Hematopoietic multipotent progenitor cell treated with erythropoietin and hydrocortisone succinate and interleukin-3 and kit ligand, for 6 days (in vitro differentiated cells): ENCODE measurements at regions not wholly inside any gene's neighbourhood (a gene's known extent, or its start where the extent isn't known, plus 50 kb on each side); places are given as distances from the start of the nearest gene placed in this dataset.

Experiments
- DNase-seq: peaks from one replicate; pipeline ENCODE4 v3.0.0-alpha.2; 2015

DNA sequence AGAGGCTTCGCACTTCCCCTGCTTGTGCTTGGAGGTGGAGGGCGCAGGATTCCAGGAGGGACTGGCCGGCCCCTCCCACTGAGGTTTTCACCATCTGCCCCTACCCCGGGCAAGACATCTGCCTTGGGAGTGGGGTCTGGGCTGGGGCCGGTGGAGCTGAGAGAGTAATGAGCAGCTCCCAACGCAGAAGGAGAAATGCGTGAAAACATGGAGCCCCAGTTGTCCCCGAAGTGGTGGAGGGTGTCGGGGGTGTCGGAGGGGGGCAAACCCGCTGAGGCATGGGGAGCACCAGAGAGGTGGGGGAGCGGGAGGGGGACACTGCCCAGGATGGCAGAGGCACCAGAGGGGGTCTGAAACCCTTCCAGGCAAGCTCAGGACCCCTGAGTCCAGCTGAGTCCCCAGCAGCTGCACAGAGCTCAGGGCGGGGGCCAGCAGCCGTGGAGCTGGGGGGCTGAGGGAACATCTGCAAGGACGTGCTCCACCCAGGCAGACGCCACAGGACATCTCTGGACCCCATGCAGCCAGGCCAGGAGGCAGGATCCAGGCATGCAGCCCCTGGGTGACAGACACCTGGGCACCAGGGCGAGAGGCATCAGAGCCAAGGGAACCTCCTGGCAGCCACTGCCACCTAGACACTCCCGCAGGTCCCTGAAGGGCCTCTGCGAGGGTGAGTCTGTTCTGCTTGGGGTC is 110.6 kb downstream of the SIK1 start:
- DNase-seq: no peak

DNA sequence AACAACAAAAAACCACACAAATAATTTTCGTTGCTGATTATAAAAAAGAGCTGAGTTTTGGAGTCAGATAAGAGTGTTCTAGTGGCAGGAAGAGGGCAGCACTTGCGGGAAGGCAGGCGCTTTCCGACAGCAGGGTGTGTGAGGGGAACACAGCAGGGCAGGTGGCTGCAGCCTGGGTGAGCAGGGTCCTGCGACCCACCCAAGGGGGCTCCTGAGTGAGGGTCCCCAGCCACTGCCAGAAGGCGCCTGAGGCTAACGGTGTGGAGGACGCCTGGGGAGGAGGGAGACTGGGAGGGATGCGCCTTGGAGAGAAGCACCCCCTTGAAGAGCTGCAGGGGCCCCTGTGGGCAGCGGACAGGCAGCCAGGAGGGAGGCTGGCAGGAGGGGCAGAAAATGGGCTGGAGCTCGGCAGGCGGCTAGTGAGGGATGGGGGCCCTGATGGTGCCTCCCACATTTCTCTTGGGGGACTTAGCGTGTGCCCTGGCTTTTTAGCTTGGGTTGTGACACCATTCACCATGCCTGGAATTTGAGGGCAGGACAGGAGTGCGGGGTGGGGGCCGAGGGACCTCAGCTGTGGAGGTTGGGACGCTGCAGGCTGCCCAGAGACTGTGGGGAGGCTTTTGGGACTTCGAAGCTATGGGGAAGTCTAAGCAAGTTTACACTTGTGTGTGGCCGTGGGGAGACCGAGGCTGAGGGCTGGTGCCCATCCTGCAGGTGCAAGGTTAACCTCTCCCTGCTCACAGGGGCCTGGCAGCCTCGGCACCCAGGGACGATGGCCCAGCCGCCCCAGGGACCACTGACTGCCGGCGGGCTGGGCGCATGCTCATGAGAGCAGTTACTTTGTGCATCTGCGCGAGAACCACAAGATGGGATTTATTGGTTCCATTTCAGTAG is 111.4 kb downstream of the SIK1 start:
- peak; percentile 38 for DNase-seq

DNA sequence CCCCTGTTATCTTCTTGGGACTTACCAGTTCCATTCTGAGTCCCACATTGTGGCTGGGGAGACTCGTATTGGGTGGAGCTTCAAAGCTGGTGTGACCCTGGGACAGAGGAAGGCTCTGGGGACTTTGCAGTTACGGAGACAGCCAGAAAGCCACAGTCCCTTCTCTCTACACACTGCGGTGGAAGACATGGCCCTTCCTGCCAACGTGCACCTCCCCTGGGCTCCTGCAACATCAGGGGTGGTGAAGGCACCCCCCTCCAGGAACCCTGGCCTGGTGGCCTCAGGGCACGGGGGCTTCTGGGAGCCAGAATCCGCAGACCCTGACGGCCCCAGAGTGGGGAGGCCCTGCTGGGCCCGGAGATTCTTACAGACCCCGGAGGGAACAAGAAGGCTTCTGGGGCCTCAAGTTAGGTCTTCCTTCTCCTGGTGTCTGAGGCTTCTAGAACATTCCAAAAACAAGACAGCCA is 113.0 kb downstream of the SIK1 start:
- DNase-seq: no peak

DNA sequence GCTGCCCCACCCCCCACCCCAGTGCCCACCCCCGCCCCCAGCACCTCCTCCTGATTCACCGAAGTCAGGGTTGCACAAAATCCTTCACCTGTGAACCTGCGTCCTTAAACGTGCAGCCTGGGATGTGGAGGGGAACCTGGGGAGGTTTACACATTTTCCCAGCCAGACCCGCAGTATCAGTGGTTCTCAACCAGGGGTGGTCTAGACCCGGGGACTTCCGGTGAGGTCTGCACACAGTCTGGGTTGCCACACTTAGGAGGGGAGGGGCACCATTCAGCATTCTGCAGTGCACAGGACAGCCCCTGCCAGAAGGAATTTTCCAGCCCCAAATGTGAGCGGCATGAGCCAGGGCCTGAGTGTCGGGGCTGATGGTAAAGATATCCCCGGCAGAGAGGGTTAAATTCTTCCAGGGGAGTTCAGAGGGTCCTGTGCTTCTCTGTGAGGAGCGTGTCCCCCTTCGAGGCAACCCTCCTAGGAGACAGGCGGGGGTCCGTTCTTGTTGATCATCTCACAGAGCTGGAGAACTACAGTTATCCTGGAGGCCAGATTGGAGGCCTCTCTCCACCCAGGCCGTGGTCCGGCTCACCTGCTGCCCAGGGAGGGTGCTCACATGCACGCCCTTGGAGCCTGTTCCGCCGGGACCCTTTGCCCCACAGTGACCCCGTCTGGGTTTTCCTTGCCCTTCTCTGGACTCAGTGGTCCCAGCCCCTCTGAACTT is 113.6 kb downstream of the SIK1 start:
- no peak for DNase-seq

DNA sequence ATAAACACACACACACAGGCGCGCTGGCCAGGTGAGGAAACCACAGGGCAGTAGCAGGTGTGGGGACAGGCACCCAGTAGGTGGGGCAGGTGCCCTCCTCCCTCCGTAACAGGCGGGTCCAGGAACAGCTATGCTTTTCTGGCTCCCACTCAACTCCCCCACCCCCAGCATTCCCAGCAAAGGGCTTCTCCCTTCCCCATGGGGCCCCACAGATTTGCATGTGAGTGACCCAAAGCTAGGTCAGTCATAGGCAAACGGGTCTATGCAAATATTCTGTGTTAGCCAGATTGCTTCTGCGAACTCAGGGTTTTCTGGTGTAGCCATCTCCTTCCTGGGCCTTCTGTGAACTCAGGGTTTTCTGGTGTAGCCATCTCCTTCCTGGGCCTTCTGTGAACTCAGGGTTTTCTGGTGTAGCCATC is 114.2 kb downstream of the SIK1 start:
- no peak for DNase-seq

DNA sequence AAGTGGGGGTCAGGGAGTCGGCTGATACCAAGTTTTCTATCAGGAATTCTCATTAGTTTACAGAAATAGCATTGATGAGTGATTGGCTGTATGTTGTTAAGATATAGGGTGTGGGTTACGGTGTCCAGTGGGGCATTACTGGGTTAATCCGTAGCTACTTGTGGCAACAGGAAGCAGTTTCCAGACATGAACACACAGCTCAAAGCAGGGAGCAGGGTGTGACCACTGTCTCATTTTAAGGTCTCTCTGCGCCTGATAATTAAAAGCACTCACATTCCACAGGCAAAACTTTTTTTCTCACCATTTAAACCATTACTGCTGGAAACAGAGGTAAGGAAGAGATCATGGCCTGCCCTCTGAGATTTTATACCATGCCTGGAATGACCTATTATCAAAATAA is 114.9 kb downstream of the SIK1 start:
- DNase-seq: no peak

DNA sequence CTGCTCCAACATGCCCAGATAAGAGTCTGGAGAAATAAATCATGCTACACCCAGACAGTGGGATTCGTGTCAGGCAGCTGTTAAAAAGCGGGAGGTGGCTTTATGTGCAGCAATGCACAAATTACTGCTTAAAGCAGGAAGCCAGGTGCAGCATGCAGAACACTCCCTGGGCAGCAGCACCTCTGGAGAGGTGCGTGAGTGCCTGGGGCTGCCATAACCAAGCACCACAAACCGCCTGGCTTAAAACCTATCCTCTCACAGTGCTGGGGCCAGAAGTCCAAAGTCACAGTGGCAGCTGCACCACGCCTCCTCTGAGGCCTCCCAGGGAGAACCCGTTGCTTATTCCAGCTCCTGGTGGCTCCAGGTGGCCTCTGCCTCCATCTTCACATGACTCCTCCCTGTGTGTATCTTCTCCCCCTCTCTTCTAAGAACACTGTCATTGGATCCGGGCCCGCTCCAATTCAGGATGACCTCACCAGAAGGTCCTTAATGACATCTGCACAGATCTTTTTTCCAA is 115.6 kb downstream of the SIK1 start:
- no peak for DNase-seq

DNA sequence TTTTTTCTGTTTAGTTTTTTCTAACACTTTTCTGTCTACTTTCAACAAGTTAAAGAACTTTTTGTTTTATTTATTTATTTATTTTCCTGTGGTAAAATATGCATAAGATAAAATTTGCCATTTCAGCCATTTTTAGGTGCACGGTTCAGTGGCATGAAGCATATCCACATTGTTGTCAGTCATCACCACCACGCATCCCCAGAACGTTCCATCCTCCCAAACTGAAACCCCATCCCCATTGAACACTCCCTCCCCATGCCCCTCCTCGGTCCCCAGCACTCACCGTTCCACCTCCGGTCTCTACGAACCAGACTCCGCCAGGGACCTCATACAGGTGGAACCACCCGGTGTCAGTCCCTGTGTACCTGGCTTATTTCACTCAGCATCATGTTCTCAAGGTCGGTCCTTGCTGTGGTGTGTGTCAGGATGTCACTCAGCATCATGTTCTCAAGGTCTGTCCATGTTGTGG is 118.1 kb downstream of the SIK1 start:
- no peak for DNase-seq

DNA sequence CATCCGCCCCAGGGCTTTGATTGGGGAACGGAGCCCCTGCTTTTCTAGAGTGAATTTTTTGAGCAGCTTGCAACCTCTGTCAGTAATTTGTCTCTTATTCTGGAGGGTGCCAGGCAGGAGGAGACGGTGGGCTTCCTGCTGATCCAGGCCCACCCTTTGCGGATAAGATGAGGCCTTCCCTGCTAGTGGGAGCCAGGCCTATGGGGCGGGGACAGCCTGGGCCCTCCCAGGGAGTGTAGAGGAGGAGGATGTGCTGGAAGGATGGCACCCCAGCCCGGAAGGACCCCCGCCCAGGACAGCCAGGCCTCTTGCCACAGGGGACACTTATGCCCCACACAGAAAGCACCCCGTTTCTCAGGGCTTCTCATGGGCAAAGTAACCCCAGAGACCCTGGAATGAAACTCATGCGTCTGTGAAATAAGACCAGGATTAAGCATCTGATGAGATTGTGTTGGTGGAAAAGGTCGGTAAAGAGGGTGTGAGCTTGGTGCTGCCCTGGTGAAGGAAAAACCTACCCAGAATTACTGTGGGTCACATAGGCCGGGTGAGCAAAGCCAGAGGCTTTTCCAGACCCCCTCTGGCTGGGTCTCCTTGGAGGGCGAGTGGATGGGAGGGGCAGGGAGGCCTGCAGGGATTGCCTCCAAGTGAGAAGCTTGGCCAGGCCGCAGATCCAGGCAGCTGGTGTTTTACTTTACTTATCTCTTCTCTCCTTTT is 118.7 kb downstream of the SIK1 start:
- no peak for DNase-seq

DNA sequence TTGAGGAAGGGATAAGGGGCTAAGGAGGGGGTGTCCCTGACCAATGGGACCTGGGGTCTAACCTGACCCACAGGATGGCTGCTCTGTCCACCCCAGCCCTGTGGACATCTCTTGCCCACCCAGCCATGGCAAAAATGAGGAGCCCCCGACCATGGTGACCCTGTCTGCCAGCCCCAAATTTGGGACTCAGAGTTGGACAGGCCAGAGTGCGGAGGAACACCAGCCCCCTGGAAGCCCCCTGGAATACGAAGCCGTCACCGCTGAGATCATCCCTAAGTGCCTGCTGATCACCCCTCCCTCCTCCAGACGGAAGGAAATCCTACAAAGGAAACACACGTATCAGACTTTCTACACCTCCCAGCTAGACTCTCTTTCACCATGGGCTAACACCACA is 119.3 kb downstream of the SIK1 start:
- no peak for DNase-seq

DNA sequence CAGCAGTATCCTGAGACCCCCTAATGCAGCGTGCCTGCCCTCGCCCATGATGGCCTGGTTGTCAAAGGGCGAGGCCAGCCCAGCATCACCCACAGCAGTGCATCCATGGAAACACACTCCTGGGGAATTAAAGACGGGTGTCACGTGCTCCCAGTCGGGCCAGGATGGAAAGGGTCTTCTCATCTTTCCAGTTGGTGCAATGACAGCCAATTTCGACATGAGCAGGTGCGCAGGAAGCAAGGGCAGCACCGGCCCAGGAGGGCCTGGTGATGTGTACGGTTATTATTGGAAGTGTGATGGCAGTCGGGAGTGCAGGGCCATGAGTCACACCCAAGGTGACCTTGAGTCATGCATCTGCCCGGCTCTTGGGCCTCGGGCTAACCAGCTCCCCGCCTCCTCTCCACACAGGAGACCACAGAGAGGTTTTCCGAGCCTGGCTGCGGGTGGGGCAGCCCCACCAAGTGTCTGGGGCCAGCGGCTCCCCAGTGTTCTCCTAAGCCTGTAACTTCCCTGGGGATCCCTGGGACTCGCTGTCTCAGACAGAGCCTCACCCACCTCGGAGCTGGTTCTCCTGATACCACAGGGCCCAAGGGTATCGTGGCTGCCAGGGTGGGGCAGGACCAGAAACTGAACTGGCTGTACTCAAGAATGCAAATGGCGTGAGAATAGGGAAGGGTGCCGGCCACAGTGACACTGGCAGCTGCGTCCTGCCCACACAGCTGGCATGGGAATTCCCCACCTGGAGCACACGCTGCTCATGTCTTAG is 119.8 kb downstream of the SIK1 start:
- DNase-seq: no peak

DNA sequence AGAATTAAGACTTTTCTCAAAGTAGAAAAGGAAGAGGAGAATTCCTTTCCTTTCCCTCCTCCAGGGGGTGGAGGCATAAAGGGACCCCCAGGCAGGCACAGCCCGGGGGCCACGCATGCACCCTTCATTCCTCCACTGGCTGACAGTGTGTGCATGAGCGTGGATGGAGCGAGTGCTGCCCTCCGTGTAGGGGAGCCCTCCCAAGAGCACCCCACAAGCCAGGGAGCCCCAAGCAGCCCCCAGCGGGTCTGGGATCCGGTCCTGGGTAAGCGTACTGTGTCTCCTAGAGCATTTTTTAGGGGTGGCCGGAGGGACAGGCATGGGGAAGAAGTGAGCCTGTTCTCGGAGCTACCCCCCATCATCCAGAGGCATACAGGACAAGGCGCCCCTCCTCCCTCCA is 120.5 kb downstream of the SIK1 start:
- DNase-seq: no peak

DNA sequence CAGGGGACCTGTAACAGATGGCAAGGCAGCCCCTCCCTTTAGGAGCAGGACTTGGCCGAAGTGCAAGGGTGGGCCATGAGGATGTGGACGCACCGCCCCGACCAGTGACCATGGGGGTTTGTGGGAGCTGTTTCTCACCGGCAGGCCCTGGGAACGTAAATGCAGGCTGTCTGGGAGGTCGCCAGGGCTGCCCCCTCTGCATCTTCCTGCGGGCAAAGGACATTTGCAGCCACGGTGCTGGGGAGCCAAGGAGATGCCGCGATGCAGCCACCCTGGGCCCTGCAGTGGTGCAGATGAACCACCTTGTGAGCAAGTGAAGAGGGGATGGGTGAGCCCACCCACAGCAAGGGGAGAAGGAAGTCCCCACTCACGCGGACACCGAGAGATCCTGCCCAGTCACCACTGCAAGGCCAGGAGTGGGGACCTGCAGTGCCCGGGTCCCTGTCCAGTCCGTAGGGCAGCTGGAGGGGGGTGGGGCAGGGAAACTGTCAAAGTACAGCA is 121.1 kb downstream of the SIK1 start:
- DNase-seq: no peak

DNA sequence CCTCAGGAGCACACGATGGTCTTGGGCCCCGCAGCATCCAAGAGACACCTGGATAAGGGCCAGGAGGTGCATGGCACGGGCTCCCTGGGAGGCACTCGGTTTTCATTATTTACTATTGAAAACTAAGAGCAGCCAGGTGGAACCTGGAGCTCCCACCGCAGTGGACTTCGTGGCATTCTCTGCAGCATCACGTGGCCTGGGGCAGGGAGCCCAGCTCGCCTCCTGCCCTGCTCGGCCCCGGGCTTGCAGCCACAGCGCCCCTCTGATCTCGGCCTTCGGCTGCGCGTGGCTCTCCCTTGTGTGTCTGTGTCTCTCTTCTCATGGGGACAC is 121.6 kb downstream of the SIK1 start:
- no peak for DNase-seq

DNA sequence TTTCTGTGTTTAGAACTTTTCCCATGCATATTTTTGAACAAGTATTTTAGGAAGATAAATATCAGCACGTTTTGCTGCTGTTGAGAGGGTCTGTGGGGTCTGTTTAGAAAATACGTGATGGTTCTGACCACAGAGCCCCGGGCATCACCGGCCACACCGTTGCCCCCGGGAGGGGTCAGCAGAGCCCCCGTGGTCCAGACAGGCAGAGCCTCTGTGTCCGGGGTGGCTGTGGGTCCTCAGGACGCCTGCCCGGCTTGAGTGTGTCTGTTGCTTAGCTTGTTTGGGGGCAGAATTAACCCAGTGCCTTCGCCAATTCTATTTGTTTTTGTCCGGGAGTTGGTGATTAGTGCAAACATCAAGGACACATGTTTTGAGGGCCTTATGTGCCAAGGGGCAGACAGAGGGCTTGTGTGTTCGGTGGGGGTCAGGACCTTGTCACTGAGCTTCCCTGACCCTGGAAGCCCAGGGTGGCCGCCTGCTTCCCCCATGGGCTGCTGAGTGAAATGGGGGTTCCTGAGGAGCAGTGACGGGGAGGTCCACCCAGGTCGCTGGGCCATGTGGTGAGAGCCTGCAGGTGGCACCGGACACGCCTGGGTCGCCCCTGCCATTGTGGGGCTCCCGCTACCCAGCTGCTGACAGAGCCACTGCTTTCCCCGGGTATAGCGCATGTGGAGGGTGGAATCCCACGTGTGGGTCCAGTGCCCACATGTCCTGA is 122.2 kb downstream of the SIK1 start:
- DNase-seq: no peak

DNA sequence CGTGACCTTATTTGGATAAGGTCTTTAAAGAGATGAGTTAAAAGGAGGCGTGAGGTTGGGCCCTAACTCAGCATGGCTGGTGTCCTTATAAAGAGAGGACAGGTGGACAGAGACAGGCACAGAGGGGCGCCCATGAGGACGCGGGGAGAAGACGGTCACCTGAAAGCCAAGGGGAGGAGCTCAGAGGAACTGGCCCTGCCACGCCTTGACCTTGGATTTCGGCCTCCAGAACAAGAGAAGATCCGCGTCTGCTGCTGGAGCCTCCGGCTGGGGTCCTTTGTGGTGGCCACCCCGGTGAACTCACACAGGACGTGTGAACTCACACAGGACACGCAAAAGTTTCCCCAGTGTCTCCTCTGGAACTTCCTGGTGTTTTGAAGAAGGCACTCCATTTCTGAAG is 122.7 kb downstream of the SIK1 start:
- DNase-seq: no peak

DNA sequence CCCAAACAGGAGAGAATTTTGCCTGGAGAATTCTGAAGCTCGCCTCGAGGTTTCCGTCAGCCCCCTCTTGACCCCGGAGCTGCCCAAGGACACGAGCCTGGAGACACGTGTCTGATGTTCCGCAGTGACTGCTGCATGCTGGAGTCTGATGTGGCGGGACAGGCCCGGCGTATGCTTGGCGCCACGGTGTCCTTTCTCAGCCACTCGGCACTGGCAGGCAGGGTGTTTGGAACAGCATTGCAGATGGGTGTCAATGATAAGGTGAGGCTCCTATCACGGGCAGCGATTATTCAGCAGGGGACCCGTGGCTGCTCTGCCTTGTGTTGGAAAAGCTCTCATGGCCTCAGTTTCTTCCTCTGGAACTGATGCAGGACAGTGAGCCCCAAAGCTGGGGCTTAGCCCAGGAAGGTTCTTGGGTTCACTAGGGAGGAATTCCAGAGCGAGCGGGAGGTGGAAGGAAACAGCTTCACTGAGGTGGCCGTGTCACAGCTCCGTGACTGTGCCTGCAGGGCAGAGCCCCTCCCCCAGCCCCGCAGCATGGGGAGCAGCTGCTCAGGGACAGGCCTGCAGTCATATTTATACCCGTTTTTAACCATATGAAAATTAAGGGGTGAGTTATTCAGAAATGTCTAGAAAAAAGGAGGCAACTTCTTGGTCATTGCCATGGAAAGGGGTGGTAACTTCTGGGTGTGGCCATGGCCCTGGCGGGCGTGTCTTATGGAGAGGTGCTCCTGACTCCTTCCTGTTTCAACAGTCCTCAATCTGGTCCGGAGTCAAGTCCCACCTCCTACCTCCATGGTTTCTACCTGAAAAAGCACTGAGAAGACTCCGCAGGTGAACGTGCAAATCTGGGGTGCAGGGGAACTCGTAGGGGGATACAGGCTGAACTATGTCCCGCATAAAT is 123.4 kb downstream of the SIK1 start:
- DNase-seq: peak; percentile 15

DNA sequence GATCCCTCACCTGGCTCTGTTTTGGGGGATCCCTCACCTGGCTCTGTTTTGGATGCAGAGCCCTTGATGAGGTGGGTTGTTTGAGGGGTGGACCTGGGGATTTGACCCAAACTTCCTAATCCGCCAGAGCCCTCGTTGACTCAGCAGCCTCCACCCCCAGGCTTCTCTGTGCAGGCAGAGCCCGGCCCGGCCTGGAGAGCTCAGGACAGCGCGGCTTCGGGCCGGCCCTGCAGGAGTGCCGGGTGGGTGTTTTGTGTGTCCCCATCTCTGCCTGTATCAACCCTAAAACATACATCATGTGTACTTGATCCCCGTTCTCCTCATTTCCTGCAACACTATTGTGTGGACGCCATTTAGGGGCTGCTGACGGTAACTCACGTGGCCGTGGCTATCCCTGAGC is 124.2 kb downstream of the SIK1 start:
- DNase-seq: no peak

DNA sequence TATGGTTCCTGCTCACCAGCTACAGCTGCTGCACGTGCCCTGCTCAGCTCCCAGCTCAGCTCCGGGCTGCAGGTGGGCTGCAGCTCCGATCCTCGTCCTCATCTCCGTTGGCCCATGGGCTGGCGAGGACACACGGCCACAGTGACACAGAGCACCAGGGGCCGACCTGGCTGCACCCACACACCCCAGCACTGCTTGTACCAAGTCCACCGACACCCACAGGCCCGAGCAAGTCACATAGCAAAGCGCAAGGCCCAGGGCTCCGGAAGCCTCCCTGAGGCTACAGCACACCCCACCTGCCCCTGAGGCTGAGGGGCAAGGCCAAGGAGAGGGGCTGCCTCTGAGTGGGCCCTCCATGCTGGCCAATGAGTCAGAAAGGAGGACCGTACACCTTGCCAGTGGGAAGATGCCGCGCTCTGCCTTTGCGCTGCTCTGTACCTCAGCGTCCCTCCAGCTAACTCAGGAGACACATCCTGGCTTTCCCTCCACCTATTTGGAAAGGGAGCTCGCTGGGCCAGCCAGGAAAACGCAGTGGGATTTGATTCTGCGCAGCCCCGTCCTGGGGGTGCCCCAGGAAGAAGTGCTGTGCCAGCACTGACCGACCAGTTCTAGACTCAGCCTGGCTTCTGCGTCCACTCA is 124.8 kb downstream of the SIK1 start:
- DNase-seq: no peak
